DMS53 treated with DMSO at 0.1 percent for 48 hours (cell line): ENCODE measurements at regions not wholly inside any gene's neighbourhood (a gene's known extent, or its start where the extent isn't known, plus 50 kb on each side); places are given as distances from the start of the nearest gene placed in this dataset.

Experiments used
- DNase-seq: peaks from one replicate; lab custom pipeline; 2025; ENCODE audit not compliant: unreplicated experiment; lab: John Stamatoyannopoulos, UW

DNA sequence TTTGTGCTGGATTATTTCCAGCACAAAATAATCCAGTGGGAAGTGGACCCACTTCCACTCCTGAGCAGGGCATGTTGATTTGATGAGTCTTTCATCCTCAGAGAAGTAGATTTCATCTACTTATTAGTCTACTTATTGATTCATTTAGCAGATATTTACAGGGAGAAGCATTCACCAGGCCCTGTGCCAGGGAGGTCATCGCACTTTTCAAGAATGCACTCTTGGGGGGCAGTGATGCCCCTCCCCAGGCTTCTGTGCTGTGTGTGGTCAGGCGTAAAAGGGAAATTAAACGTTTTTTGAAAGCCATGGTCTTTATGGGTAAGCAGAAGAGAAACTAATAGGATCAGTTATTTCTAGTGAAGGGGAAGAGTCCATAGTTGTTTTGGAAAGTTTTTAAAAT lies 610.7 kb upstream of the TMEM132C start:
- no peak for DNase-seq

DNA sequence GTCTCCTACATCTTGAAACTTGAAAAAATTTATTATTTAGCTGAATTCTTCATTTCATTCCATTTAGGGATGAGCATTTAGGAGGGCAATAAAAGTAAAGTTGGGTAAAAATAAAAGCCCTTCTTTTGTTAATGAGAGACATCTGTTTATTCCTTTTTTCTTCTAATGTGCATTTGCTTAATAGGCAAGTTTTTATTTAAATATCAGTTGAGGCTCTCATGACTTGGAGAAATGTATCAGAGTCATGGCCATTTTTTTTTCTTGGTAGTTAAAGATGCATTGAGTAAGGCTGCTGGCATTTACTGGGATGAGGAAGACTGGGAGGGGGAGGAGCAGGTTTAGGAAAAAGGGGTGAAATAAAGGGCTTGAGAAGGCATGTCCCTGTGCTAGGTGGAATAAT lies 609.9 kb upstream of the TMEM132C start:
- DNase-seq, result no peak

DNA sequence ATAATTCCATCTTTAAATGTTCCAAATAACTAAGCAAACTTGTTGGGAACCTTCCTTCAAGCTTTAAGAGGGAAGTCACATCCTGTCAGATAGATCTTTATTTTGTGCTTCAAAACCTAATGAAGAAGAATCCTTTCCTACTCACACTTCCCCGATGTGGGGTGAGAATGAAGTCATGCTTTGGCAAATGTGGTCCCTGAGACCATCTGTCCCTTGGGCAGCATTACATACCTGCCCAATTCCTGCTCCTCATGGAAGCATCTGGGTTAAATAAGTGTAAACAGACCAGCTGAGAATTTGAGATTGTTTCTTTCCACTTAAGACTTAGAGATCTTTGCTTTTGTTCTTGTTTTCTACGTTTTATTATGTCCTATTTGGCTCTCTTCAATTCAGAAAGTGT lies 606.0 kb upstream of the TMEM132C start:
- DNase-seq, result no peak

DNA sequence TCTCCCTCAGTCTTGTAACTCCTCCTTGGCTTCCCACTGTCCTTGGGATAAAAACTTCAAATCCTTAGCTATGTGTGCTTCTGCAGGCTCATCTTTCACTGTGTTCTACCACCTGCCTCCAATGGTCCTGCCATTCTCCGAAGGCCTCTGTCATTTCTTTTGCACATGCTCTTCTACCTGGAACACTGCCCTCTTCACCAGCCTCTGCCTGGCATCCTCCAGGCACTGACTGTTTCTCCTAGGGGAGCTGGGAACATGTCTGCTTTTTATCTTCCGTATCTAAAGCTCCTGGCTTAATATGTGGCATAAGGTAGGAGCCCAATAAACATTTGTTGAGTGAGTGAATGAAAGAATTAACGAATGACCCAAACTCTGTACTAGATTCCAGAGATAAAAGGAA lies 603.3 kb upstream of the TMEM132C start:
- DNase-seq, result no peak

DNA sequence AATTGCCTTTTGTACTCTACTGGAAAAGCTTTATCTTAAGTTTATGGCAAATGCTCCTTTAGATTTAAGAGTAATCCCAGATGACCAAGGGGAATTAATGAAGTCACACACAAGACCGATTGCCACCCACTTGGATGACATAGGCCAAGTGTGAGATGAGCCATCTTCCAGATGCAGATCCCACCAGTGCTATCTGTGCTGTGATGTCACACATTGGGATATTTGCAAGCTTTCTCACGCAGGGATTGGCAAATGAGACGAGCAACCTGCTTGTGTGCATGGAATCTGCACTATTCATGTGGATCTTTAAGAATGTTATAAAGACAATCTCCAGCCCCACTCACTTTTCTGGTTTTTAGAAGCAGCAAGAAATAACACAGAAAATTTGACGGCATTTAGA lies 602.1 kb upstream of the TMEM132C start:
- no peak for DNase-seq

DNA sequence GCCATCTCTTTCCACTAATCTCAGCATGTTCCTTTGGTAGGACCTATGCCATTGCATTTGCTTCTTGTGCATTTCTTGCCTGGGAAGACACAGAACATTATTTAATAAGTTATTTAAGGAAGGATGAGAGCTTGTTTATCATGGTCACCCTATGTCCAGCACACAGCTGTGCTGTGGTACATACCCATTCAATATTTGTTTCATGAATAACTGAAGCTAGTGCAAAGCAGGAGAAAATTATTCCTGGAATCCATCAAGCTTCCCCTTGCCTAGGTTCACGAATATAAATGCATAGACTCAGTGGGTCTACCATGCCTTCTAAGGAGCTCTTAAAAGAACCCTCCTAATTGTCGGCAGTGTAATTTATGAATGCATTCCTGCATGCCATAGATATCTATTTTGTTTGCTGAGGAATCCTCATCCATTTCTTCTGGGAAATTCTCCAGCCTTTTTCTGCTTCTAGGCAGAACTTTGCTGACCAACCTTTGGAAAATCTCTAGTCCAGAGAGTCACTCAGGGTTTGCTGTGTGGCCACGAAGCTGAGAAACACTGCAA lies 599.8 kb upstream of the TMEM132C start:
- DNase-seq, result no peak

DNA sequence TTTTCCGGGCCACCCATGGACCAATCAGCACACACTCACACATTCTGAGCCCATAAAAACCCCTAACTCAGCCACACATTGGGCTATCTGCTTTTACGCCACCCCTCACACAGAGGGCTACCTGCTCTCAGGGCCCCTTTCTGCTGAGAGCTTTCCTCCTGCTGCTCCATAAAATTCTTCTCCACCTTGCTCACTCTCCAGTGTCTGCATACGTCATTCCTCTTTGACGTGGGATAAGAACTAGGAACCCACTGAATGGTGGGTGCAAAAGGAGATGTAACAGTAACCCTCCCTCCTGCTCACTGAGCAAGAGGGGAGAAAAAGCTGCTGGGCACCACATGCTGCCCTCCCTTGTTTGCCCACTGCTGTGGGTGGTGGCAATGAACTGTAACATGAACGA lies 596.7 kb upstream of the TMEM132C start:
- no peak for DNase-seq

DNA sequence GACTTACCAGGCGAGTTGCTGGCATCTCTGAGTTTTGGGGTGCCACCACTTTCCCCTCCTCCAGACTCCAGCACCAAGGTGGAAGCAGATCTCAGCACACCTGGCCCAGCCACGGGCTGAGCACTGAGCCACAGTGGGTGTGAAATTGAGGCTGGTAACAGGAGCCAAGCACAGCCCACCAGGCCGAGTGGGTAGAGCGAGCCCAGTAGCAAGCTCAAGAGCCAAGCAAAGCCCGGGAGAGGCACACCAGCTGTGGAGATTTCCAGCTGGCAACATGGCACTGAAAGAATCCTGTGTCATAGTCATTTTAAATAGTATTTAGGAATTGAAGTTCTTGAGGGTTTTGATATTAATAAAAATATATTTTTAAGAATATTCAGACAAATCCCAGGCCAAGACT lies 596.2 kb upstream of the TMEM132C start:
- no peak for DNase-seq

DNA sequence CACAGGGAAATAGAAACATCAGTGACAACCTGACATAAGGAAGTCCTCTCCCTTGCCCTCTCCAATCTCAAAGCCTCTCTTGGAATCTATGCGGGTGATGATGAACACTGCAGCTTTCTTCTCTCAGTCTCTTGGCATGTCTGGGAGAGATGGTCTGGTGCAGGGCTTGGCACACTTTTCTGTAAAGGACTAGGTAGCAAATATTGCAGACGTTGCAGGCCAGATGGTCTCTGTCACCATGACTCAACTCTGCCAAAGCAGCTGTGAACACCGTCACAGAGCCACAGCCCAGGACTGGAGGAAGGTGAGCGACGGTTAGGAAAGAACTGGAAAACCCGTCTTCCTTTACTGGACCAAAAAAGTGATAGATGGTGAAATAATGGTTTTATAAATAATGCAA lies 591.0 kb upstream of the TMEM132C start:
- DNase-seq, result no peak

DNA sequence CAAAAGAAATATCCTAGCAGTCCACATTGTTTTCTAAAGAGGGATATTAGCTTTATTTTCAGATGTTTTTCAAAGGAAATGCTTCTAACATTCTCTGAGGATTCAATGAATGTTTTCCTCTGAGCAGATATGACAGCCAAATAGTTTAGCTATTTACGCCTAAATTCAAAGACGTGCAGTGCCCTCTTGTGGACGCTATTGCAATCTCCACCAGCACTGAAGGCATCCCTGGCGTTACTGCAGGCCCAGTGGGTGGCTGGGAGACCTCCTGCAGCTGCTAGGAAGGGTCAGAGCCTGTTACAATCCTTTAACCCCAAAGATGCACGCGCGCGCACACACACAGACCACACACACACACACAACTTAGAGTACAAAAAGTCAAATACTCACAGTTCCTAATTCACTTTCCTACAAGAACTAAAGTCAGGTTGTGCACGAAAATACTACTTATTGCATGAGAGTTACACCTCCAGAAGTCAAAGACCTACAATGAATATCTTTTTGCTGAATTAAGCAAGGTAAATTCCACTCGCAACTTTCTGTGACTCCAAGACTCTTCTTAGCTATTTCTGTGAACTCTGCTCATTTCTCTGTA lies 589.3 kb upstream of the TMEM132C start:
- peak; percentile 72 for DNase-seq

DNA sequence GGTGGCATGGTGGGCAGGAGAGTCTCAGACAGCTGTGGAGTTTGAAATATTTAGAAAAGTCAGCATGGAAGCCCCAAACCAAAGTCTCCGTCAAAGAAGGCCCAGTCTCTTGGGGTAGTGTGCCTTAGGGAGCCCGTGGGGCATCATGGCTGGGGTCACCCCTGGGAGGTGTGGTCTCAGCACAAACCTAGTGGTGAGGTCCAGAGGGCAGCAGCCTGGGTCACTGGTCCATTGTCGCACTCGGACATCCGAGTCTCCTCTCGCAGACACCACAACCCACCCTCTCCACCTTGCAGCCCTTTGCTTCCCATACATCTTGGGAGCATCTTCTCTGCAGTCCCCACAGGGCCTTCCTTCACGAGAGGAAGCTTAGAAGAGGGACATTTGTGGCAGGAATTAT lies 588.0 kb upstream of the TMEM132C start:
- no peak for DNase-seq

DNA sequence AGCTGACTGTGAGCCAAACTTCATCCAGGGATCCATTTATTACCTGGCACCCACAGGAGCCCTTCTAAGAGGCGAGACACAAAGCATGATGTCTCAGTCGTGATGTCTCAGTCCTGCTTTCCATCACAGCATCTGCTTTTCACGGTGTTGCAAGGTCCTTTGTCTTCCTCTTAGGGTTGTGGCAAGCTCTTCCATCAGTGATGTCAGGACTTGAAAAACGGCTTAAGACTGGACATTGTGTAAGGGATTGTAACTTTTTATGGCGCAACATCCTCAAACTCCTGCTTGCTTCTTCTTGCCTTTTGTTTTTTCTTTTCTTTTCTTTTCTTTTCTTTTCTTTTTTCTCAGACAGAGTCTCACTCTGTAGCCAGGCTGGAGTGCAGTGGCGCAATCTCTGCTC lies 586.5 kb upstream of the TMEM132C start:
- DNase-seq, result no peak

DNA sequence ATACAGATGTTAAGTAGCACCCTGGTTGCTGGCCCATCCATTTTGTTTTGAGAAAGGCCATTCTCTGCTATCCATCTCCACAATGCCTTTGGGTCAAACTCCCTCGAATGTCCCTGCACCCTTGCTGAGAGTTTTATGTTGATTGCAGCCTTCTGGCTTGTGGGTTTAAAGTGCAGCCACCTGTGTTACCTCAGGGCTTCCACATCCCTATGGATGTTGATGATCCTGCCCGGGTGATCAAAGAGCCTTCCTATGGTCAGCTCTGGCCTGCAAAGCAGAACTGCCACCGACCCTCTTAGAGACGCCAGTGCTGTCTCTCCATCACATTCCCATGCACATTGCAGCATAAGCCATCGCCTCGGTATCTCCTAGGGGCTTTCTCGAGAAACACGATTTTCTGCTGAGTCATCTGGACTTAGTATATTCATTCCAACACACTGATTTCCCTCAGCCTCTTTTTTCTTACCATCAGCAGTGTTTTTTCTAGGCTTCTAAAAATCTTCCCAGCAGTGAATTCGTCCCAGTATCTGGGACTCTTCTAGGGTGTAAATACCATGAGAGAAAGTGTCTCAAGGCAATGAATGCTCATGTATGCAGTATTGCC lies 585.7 kb upstream of the TMEM132C start:
- no peak for DNase-seq

DNA sequence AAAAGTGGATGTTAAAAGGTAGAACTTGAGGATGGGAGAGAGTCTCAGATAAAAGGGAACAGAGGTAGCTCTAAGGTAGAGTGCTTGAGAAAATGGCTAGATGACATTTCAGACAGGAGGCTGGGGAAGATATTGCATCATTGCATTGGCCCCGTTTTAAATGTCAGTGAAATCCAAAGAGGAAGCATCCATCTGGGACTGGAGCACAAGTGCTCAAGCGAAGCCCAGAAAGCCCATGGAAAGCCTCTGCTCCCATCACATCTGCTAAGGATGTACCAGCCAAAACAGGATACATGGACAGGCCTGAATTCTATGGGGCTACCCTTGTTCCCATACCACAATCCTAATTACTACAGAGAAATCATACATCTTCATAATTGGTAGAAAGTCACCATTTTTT lies 581.5 kb upstream of the TMEM132C start:
- no peak for DNase-seq

DNA sequence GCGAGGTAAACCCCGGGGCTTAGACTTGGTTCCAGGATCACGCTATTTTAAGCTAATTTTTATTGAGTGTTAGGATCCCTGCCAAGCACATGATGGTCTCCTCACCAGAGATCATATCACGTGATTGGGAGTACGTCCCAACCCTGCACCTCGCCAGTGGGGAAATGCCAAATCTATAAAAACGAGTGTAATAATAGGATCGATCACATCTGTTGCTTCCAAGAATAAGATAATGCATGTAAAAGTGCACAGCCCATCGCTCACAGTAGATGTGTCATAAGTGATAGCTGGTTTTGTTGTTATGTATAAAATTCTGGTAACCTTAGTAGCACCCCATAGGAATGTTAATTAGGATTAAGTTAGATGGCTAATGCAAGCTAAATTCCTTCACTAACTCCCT lies 581.0 kb upstream of the TMEM132C start:
- no peak for DNase-seq

DNA sequence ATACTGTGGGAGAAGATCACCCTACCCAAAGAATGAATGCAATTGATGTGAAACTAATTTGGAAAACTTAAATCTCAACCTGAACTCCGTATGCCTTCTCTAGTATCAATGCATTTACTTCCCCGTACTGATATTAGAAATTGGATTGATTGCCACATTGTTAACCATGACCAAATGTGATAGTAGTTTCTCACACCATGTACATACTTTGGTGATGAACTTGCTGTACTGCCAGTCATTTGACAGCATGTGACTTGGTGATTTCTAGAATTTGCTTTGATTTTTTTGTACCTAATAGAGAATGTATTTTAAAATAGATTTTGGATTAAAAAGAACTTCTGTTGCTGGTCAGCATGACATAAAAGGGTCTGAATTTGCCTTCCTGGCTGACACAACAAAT lies 579.8 kb upstream of the TMEM132C start:
- no peak for DNase-seq

DNA sequence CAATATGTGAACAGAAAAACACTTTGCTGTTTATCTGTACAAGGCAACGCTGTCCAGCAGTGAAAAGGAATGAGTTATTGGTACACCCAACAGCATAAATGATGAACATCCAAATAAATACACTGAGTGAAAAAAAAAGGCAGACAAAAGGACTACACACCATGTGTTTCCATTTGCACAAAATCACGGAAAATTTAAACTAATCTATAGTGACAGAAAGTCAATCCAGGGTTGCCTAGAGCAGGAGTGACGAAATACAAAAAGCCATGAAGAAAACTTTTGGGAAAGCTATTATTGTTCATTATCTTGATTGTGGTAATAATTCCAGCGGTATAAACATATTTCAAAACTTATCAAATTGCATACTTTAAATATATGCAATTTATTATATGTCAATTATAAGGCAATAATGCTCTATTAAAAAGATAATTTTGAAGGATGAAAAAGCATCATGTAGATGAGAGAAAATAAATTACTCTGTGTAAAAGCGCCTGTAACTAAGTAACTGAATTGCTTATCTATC lies 578.0 kb upstream of the TMEM132C start:
- DNase-seq, result no peak

DNA sequence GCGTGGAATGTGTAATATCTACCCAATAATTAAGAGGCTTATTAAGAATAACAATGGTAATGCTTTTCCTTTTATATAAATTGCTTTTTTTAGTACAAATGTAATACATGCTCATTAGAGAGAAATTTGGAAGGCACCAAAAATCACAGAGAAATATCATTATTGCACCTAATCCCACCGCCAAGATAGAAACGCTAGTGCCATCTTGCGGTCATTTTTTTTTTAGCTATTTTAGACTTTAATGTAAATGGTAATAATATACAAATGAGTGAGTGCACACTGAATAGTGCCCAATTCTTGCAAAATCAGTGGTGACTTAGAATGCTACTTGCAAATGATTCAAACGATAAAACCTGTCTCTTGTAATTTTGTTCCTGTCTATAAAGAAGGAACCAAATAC lies 576.8 kb upstream of the TMEM132C start:
- DNase-seq, result no peak

DNA sequence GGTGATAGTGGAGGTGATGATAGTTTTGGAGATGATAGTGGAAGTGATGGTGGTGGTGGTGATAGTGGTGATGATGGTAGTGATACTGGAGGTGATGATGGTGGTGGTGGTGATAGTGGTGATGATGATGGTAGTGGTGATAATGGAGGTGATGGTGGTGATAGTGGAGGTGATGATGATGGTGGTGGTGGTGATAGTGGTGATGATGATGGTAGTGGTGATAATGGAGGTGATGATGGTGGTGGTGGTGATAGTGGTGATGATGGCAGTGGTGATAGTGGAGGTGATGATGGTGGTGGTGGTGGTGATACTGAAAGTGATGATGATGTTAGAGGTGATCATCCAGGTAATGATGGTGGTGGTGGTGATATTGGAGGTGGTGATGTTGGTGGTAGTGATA lies 570.0 kb upstream of the TMEM132C start:
- DNase-seq, result no peak

DNA sequence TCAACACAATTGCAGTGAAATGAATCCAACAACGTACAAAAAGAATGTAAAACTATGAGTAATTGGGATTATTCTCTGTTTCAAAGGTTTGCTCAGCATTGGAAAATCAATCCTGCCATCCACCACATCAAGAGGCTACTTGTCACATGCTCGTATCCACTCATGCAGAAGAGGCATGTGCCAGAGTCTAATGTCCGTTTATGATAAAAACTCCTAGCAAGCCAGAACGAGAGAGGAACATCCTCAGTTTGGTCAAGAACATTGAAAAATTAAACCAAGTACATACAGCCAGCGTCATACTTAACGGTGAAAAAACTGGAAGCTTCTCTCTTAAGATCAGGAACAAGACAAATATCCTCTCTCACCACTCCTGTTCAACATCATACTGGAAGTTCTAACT lies 563.9 kb upstream of the TMEM132C start:
- DNase-seq, result no peak

DNA sequence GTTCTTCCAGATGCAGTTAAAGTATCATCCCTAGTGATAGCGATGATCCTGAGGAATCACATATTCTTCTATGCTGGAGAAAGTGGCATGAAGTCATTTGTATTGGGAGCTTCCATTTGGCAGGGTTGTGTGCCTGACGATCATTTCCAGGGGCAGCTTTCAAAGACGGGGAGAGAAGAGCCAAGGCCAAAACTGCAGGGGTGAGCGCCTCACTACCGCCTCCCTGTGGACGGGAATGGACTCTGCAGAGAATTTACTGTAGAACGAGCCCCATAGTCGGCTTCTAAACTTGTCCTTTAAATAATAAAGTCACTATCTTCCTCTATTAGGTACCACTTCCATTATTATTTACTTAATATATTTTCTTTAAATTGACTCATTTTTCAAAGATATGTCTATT lies 555.9 kb upstream of the TMEM132C start:
- no peak for DNase-seq

DNA sequence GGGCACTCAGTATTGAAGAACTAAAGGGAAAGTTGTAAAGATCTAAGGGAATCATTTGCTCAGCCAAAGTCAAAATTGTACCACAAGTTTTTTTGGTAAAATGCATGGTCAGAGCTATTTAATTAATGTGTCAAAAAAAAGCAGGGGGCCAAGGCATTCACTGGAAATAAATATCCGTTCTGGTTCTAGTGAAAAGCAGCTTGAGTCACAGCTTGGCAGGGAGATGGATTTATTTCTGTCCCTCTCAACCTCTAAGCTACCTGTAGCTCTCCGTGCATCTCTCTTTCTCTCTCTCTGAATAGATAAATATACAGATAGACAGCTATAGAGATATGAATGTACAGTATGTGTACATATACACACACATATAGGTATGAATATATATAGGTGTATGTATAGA lies 554.4 kb upstream of the TMEM132C start:
- DNase-seq, result no peak

DNA sequence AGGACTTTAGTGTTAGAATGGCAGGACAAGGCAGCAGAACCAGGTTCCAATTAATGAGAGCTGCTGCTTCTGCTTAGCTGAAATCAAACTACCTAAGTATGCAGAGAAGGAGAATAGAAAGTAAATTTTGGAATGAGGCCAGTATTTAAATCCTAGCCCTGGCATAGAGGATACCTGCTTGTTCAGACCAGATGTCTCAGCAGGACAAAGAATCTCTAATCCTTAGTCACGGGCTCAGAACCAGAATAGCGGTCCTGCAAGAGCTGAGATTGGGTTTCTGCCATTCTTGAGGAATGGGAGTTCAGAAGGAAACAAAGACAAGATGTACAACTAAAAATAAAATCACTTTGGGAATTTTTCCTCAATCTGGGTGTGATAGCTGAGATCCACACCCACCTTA lies 550.8 kb upstream of the TMEM132C start:
- no peak for DNase-seq
